Fibroblast of mammary gland (primary cell): ENCODE measurements at regions not wholly inside any gene's neighbourhood (a gene's known extent, or its start where the extent isn't known, plus 50 kb on each side); places are given as distances from the start of the nearest gene placed in this dataset.
A peak's percentile ranks its signal among the peaks of the same experiment; 100 is the strongest.

Experiments
- DNase-seq: peaks from one replicate; pipeline ENCODE4 v3.0.0-alpha.2; 2010; ENCODE audit warnings: low read depth
- H3K4me3 ChIP-seq: 2 replicates; pipeline ENCODE4 v1.5.1; 2011; ENCODE audit warnings: low read depth, mild to moderate bottlenecking, low read length, moderate library complexity; ENCODE audit not compliant: control insufficient read depth
- TF ChIP-seq, protein P1 (sequence below): conservative IDR thresholded peaks from 2 replicates; pipeline ENCODE4 v1.5.1; 2011; ENCODE audit warnings: low read depth, low read length, inconsistent platforms; ENCODE audit not compliant: control insufficient read depth, insufficient read depth

GRCh38 chr12:92215358-92215757 lies 69.7 kb upstream of the BTG1 start:
- TF ChIP-seq, protein P1, sequence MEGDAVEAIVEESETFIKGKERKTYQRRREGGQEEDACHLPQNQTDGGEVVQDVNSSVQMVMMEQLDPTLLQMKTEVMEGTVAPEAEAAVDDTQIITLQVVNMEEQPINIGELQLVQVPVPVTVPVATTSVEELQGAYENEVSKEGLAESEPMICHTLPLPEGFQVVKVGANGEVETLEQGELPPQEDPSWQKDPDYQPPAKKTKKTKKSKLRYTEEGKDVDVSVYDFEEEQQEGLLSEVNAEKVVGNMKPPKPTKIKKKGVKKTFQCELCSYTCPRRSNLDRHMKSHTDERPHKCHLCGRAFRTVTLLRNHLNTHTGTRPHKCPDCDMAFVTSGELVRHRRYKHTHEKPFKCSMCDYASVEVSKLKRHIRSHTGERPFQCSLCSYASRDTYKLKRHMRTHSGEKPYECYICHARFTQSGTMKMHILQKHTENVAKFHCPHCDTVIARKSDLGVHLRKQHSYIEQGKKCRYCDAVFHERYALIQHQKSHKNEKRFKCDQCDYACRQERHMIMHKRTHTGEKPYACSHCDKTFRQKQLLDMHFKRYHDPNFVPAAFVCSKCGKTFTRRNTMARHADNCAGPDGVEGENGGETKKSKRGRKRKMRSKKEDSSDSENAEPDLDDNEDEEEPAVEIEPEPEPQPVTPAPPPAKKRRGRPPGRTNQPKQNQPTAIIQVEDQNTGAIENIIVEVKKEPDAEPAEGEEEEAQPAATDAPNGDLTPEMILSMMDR, result no peak
- H3K4me3 ChIP-seq, result no peak overlapping the region
- DNase-seq, result no peak

GRCh38 chr12:92213166-92213565 lies 67.5 kb upstream of the BTG1 start:
- DNase-seq, result no peak
- no peak overlapping the region for H3K4me3 ChIP-seq
- TF ChIP-seq, protein P1, result no peak

DNA sequence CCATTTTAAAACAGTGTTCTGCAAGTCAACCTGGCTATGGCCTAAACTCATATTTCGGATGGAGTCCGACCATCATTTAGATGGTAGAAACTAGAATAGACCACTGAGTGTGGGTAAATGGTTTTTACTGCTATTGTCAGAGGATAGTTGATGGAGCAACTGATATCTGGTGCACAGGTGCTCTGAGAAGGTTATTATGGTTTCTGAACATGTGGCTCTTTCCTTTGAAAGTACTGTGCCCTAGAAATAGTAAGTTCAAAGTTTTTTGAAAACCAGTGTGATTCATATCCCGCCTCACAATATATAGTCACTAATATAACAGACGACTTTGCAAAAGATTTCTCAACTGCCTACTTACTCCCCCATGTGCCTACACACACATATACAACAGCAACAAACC lies 64.4 kb upstream of the BTG1 start:
- H3K4me3 ChIP-seq, result no peak overlapping the region
- TF ChIP-seq, protein P1, result no peak
- DNase-seq, result no peak

DNA sequence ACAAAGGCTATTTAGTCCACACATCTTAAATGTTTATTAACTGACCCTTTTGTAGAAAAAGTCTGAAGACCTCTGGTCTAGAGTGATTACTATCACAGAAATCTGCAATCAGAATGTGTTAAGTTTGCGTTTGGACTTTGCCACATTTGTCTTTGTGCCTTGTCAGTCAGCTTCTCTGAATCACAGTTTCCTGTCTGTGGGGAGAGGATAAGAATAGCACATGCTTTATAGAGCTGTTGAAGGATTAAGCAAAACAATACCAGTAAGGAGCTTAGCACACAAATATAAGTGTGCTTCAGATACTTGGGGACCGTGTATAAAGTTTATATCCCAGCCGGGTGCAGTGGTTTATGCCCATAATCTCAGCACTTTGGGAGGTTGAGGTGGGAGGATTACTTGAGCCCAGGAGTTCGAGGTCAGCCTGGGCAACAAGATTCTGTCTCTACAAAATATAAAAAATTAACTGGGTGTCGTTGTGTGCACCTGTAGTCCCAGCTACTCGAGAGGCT lies 63.0 kb upstream of the BTG1 start:
- peak; percentile 35 for DNase-seq
- H3K4me3 ChIP-seq, result no peak overlapping the region

GRCh38 chr12:92206596-92206995 lies 61.0 kb upstream of the BTG1 start:
- TF ChIP-seq, protein P1, result no peak
- no peak for DNase-seq
- no peak overlapping the region for H3K4me3 ChIP-seq

More for the DNA sequence above, 63.0 kb upstream of the BTG1 start:
- TF ChIP-seq, protein P1, result no peak

DNA sequence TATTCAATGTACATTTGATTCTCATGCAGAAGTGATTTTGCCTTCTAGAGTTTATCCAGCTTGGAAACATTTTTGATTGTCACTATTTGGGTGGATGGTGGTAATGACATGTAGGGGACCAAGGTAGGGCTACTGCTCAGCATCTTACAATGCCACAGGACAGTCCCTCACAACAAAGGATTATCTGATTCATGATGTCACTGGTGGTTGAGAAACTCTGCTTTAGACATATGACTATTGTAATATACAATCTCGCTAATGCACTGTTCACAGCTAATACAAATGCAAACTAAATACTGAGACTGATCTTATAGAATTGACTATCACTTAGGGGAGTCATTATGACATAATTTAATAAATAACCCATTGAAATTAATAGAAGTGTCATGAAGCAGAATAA lies 60.4 kb upstream of the BTG1 start:
- no peak for DNase-seq
- no peak overlapping the region for H3K4me3 ChIP-seq
- TF ChIP-seq, protein P1, result no peak
